Retinal pigment epithelial cell (primary cell): ENCODE measurements at regions not wholly inside any gene's neighbourhood (a gene's known extent, or its start where the extent isn't known, plus 50 kb on each side); places are given as distances from the start of the nearest gene placed in this dataset.

Source experiments
- DNase-seq: peaks from one replicate; pipeline ENCODE4 v3.0.0-alpha.2; 2010; ENCODE audit warnings: low read depth
- H3K4me3 ChIP-seq: 2 replicates; pipeline ENCODE4 v1.5.1; 2011; ENCODE audit warnings: mild to moderate bottlenecking, low read length, control low read depth, moderate library complexity
- CTCF ChIP-seq: conservative IDR thresholded peaks from 2 replicates; pipeline ENCODE4 v1.5.1; 2011; ENCODE audit warnings: low read depth, low read length, control low read depth, inconsistent platforms

DNA sequence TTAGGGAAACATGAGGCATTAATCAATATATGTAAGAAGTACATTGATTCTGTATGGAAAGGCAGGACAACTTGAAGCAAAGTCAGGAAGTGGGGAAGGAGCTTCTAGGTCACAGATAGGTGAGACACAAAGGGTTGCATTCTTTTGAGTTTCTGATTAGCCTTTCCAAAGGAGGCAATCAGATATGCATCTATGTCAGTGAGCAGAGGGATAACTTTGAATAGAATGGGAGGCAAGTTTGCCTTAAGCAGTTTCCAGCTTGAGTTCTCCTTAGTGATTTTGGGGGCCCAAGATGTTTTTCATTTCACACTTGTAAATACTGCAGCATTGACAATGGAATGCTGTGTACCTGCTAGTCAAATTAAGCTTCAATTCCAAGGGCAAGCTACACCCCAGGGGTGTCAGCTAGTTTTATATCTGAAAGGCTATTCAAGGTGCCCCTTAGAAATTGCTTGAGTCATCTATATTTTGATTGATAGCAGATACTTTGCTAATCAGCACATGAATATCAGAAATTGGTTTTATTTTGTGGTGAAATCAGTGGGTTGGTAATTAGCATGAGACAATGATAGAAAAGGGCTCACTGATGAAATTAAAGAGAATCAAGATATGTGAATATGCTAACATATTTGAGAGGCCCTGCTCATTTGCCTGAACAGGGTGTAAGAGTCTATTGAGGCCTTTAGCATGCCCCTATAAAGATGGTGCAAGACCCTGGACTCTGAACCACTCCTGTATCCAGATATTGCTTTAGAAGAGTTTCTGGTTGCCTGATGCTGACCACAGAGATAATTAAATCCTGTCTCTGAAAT, 131.5 kb downstream of the TMEM17 start:
- no peak overlapping the region for H3K4me3 ChIP-seq
- TF ChIP-seq CTCF: no peak

DNA sequence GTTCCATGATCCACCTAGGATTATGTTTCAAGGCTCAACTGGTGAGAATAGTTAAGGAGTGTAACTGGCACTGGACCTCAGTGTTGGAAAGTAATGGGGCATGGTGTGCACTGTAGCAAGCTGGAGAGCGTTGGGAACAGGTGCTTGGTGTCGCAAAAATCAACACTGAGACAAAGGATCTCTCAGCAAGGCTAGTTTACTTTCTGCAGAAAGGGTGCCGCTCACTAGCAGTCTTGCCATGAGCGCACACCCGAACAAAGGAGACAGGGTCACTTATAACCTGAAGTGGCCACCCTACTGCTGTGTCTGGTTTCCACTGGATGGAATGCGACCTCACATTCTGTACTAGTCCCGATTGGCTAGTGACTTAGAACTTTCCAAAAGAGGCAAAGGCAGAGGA, 133.2 kb downstream of the TMEM17 start:
- no peak for TF ChIP-seq CTCF
- no peak for DNase-seq
- no peak overlapping the region for H3K4me3 ChIP-seq

More for the DNA sequence above, 131.5 kb downstream of the TMEM17 start:
- DNase-seq: no peak

DNA sequence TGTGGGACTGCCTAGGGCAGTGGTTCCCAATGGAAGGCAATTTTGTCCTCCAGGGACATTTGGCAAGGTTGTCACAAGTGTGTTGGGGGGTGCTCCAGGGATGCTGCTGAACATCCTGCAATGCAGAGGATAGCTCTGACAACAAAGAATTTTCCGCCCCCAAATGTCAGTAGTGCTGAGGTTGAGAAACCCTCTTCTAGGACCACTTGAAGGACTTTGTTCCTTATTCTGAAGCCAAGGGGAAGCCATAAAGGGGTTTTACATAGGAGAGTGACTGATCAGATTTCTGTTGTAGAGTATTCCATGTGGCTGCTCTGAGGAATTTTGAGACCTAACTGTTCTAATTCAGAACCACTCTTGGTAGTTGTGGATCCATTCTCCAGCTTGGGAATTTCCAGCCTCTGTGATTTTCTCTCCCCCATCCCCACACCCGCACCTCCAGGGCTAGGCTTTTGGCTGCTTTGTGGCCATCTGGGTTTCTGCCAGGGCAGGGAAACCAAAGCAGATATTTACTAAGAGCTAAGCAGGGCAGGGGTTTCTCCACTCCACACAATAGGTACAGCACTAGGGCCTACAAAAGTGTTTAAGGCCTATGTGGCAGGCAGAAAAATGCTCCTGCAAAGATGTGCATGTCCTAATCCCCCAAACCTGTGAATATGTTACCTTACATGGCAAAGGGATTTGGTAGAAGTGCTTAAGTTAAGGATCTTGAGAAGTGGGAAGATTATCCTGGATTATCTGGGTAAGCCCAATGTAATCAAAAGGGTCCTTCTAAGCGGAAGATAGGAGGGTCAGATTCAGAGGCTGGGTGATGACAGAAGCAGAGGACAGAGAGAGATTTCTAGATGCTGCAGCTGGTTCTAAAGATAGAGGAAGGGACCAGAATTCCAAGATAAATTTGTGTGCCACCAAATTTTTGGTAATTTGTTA, 135.4 kb downstream of the TMEM17 start:
- DNase-seq: no peak
- no peak overlapping the region for H3K4me3 ChIP-seq
- TF ChIP-seq CTCF: no peak

GRCh38 chr2:62369541-62370202, 136.3 kb downstream of the TMEM17 start:
- H3K4me3 ChIP-seq: no peak overlapping the region
- no peak for DNase-seq
- TF ChIP-seq CTCF: no peak

DNA sequence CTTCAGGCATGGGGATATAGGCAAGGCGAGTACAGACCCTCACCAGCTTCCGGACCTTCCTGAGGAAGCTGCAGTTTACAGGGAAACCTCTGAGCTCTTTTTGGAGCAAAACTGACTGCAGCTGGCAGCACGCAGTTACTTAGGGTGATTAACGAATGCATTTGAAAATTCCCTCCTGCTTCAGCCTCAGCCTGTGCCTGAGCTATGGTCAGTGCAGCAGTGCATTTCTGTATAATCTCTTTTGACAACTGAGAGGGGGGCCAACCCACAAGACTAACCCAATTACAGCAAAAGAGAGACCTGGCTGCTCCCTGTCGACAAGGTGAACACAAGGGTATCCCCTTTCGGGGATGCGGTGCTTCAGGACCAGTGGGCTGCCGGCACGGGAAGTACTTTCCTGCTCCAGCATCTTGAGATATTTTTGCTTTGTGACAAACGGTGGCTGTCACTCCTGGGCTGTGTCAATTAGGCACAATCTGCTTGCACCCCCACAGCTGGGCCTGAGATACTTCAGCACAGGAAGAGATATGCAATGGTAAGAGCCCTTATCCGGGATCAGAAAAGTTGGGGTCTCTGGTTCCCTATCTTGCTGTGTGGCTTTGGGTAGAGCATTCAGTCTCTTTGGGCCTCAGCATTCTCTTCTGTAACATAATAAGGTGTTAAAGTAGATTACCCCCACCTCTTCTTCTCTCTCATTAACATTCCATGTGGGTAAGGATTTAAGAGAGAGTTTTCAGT, 141.0 kb downstream of the TMEM17 start:
- no peak for DNase-seq
- no peak overlapping the region for H3K4me3 ChIP-seq
- no peak for TF ChIP-seq CTCF

- no peak for DNase-seq
- no peak for TF ChIP-seq CTCF
- H3K4me3 ChIP-seq: no peak overlapping the region
Measured at GRCh38 chr2:62363166-62363565, 142.8 kb downstream of the TMEM17 start.
